ENCODE measurements at regions not wholly inside any gene's neighbourhood (a gene's known extent, or its start where the extent isn't known, plus 50 kb on each side); places are given as distances from the start of the nearest gene placed in this dataset.
"Not testable (repeated sequence)": the region's sequence is repeated elsewhere in the genome, so short reads cannot be mapped to it uniquely, and the experiment has no call there.

DNA sequence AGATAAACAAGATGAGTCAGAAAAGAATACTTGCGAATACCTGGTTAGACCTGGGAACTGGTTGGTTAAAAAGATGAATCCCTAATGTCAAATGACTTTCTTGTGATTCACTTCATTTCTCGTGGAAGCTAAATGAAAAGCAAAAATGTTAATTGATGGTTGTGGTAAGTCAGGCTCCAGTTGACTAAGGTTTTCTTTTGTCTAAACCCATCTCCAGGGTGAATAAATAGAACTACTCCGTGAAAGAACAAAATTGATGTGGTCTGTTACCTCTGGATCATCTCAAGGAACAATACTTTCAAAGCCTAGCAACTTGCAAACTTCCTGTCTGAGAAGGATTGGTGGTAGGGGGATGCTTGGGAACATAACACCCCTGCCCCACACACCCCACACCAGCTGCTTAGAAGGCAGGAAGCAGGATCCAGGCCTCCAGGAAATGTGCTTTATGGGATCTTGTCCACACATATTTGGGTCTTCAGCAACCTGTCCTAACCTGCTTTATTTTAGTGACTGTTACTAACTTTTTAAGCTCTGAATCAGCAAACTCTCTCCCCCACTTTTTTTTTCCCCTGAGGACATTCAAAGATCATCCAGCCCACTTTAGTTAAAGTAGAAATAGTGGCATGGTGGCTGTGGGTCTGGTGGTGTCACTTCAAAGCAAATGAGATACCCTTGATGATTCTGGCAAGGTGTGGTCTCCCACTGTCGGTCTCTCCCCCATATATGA lies 60.4 kb upstream of the PTHLH start:
- Histone ChIP-seq H3K4me1 (ENCODE audit: control extremely low read depth in 1 of 4, control insufficient read depth in 4 of 4, insufficient read depth in 4 of 4, low read length in 3 of 4) (peaks cover 0 to 3% (median under 1%) of the 10 kb centered on the region in 4 experiments), H3K4me3 (ENCODE audit: control insufficient read depth in 1 of 7, extremely low read depth in 1 of 7, insufficient read depth in 4 of 7, low read depth in 2 of 7, low read length in 6 of 7) (no peak overlapping the region), H3K27ac (ENCODE audit: insufficient read depth in 1 of 2, low read depth in 1 of 2, low read length in 2 of 2, poor library complexity in 1 of 2, severe bottlenecking in 2 of 2) (no peak overlapping the region), H3K9me3 (ENCODE audit: control extremely low read depth in 1 of 5, control insufficient read depth in 4 of 5, insufficient read depth in 2 of 5, low read depth in 1 of 5, low read length in 4 of 5) (no peaks in the 10 kb centered on the region), H3K27me3 (replicated peaks in 2 of 5; ENCODE audit: control insufficient read depth in 4 of 5, insufficient read depth in 5 of 5, low read length in 4 of 5) (no peaks in the 10 kb centered on the region), H3K36me3 (ENCODE audit: control insufficient read depth in 4 of 4, insufficient read depth in 4 of 4, low read length in 3 of 4) (no peaks in the 10 kb centered on the region)
- DNase-seq, result no peak
- POLR2A ChIA-PET, result no interaction called here
- 100% methylated on average over 1 of the region's 4 CpGs for WGBS (ENCODE audit: insufficient coverage)
- CTCF ChIA-PET, result no interaction called here

DNA sequence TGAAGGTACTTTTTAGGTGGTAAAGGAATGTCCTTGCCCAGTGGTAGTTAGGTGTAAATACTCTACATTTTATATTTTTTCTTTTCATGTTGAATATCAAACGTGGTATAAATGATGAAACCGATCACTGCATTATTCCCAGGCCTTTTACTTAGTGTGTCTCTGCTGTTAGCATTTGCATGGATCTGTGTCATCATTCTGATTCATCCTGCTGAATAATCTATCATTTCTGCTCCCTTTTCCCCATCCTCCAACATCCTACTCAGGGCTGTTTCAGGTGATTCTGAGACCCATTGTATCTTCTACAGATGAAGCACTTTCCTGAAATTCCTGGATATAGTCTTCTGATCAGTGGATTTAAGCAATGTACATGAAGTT lies 61.0 kb upstream of the PTHLH start:
- no CpG with 5 or more reads among the region's 2 CpGs for WGBS (ENCODE audit: insufficient coverage)

DNA sequence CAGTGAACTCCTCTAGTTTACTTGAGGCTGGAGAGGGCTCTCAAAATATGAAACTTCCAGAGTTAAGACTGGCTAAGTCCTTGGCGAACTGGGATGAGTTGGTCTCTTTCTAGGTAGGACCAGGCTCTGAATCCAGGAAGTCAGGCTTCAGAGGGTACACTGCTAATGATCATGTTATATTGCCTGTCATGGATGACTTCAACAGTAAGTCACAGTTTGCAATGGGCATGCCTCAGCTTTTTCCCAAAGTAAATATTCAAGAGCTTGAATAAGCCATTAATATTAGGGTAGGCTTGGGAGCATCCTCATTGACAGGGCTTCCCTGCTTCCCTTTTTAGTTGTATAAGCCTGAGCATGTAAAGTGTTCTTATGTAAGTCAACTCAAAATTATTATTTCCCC lies 61.7 kb upstream of the PTHLH start:
- no peaks in the 10 kb centered on the region for H3K27me3 ChIP-seq (replicated peaks in 2 of 5; ENCODE audit: control insufficient read depth in 4 of 5, insufficient read depth in 5 of 5, low read length in 4 of 5)
- DNase-seq, result no peak
- H3K4me3 ChIP-seq (ENCODE audit: control insufficient read depth in 1 of 7, extremely low read depth in 1 of 7, insufficient read depth in 4 of 7, low read depth in 2 of 7, low read length in 6 of 7), result no peak overlapping the region
- no peak overlapping the region for H3K27ac ChIP-seq (ENCODE audit: insufficient read depth in 1 of 2, low read depth in 1 of 2, low read length in 2 of 2, poor library complexity in 1 of 2, severe bottlenecking in 2 of 2)
- no peaks in the 10 kb centered on the region for H3K9me3 ChIP-seq (ENCODE audit: control extremely low read depth in 1 of 5, control insufficient read depth in 4 of 5, insufficient read depth in 2 of 5, low read depth in 1 of 5, low read length in 4 of 5)
- no peaks in the 10 kb centered on the region for H3K4me1 ChIP-seq (ENCODE audit: control extremely low read depth in 1 of 4, control insufficient read depth in 4 of 4, insufficient read depth in 4 of 4, low read length in 3 of 4)
- 91% methylated on average over 1 of the region's 1 CpG for WGBS (ENCODE audit: insufficient coverage)
- POLR2A ChIA-PET, result no interaction called here
- CTCF ChIA-PET, result no interaction called here
- H3K36me3 ChIP-seq (ENCODE audit: control insufficient read depth in 4 of 4, insufficient read depth in 4 of 4, low read length in 3 of 4), result no peaks in the 10 kb centered on the region

More for the DNA sequence above, 61.0 kb upstream of the PTHLH start:
- ChIA-PET POLR2A (no interaction called here), CTCF (no interaction called here)
- H3K4me1 ChIP-seq (ENCODE audit: control extremely low read depth in 1 of 4, control insufficient read depth in 4 of 4, insufficient read depth in 4 of 4, low read length in 3 of 4), result peaks cover 0 to under 1% (median 0%) of the 10 kb centered on the region in 4 experiments
- H3K36me3 ChIP-seq (ENCODE audit: control insufficient read depth in 4 of 4, insufficient read depth in 4 of 4, low read length in 3 of 4), result no peaks in the 10 kb centered on the region
- H3K27ac ChIP-seq (ENCODE audit: insufficient read depth in 1 of 2, low read depth in 1 of 2, low read length in 2 of 2, poor library complexity in 1 of 2, severe bottlenecking in 2 of 2), result no peak overlapping the region
- H3K27me3 ChIP-seq (replicated peaks in 2 of 5; ENCODE audit: control insufficient read depth in 4 of 5, insufficient read depth in 5 of 5, low read length in 4 of 5), result no peaks in the 10 kb centered on the region
- H3K9me3 ChIP-seq (ENCODE audit: control extremely low read depth in 1 of 5, control insufficient read depth in 4 of 5, insufficient read depth in 2 of 5, low read depth in 1 of 5, low read length in 4 of 5), result no peaks in the 10 kb centered on the region
- DNase-seq, result no peak
- H3K4me3 ChIP-seq (ENCODE audit: control insufficient read depth in 1 of 7, extremely low read depth in 1 of 7, insufficient read depth in 4 of 7, low read depth in 2 of 7, low read length in 6 of 7), result no peak overlapping the region

DNA sequence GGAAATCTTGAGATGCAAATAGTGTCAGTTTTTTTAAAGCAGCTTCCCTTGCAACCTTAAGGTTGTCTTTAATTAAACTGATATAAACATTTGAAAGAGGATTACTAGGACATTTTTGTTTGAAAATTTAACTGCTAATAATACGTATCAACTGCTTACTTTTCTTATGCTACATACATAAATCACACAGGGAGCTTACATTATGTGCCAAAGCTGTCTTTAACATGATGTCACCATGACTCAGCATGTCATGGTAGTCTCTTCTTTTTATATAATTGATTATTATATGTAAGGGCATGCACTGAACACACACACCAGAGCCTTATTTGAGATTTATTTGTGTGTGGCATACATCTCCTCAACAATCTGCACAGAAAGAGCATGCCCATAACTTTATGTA lies 63.0 kb upstream of the PTHLH start:
- no peak overlapping the region for H3K4me3 ChIP-seq (ENCODE audit: control insufficient read depth in 1 of 7, extremely low read depth in 1 of 7, insufficient read depth in 4 of 7, low read depth in 2 of 7, low read length in 6 of 7)
- no peaks in the 10 kb centered on the region for H3K4me1 ChIP-seq (ENCODE audit: control extremely low read depth in 1 of 4, control insufficient read depth in 4 of 4, insufficient read depth in 4 of 4, low read length in 3 of 4)
- ChIA-PET CTCF (no interaction called here), POLR2A (no interaction called here)
- no peak for DNase-seq
- H3K36me3 ChIP-seq (ENCODE audit: control insufficient read depth in 4 of 4, insufficient read depth in 4 of 4, low read length in 3 of 4), result no peaks in the 10 kb centered on the region
- H3K9me3 ChIP-seq (ENCODE audit: control extremely low read depth in 1 of 5, control insufficient read depth in 4 of 5, insufficient read depth in 2 of 5, low read depth in 1 of 5, low read length in 4 of 5), result no peaks in the 10 kb centered on the region
- no peak overlapping the region for H3K27ac ChIP-seq (ENCODE audit: insufficient read depth in 1 of 2, low read depth in 1 of 2, low read length in 2 of 2, poor library complexity in 1 of 2, severe bottlenecking in 2 of 2)
- H3K27me3 ChIP-seq (replicated peaks in 2 of 5; ENCODE audit: control insufficient read depth in 4 of 5, insufficient read depth in 5 of 5, low read length in 4 of 5), result no peaks in the 10 kb centered on the region
- no CpG with 5 or more reads among the region's 1 CpG for WGBS (ENCODE audit: insufficient coverage)

DNA sequence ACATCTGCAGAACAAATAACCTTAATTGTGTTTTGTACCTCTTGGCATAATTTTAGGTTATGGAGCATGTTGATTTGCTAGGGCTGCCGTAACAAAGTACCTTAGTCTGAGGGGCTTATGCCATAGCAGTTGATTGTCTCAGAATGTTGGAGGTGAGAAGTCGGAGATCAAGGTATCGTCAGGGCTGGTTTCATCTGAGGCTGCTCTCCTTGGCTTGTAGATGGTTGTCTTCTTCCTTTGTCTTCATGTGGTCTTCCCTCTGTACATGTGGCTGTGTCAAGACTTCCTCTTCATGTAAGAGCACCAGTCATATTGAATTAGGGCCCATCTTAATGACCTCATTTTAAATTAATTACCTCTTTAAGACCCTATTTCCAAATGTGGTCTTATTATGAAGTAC lies 64.4 kb upstream of the PTHLH start:
- ChIA-PET POLR2A (no interaction called here), CTCF (no interaction called here)
- WGBS (ENCODE audit: insufficient coverage), result 100% methylated on average over 2 of the region's 3 CpGs
- no peak for DNase-seq
- no peak overlapping the region for H3K4me3 ChIP-seq (ENCODE audit: control insufficient read depth in 1 of 7, extremely low read depth in 1 of 7, insufficient read depth in 4 of 7, low read depth in 2 of 7, low read length in 6 of 7)
- no peak overlapping the region for H3K27ac ChIP-seq (ENCODE audit: insufficient read depth in 1 of 2, low read depth in 1 of 2, low read length in 2 of 2, poor library complexity in 1 of 2, severe bottlenecking in 2 of 2)
- H3K36me3 ChIP-seq (ENCODE audit: control insufficient read depth in 4 of 4, insufficient read depth in 4 of 4, low read length in 3 of 4), result no peaks in the 10 kb centered on the region
- no peaks in the 10 kb centered on the region for H3K9me3 ChIP-seq (ENCODE audit: control extremely low read depth in 1 of 5, control insufficient read depth in 4 of 5, insufficient read depth in 2 of 5, low read depth in 1 of 5, low read length in 4 of 5)
- H3K27me3 ChIP-seq (replicated peaks in 2 of 5; ENCODE audit: control insufficient read depth in 4 of 5, insufficient read depth in 5 of 5, low read length in 4 of 5), result no peaks in the 10 kb centered on the region
- H3K4me1 ChIP-seq (ENCODE audit: control extremely low read depth in 1 of 4, control insufficient read depth in 4 of 4, insufficient read depth in 4 of 4, low read length in 3 of 4), result no peaks in the 10 kb centered on the region

DNA sequence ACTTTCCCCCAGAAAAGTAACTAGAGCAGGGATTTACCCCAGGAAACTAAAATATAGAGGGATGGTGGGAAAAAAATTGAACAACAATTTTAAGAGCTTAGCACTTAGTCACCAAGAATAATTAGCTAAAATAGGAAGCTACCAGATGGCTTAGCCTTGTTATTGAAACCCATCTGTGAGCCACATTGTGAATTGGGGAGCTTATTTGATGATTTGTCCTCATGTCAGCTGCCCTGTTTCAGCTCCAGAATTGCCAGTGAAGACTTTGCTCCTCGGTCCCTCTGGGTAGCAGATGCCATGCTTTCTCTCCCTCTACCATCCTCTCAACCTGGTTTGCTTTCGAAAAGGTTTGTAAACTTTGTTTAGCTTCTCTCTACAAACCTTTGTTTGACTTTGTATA lies 67.7 kb upstream of the PTHLH start:
- ChIA-PET CTCF (no interaction called here), POLR2A (no interaction called here)
- H3K9me3 ChIP-seq (ENCODE audit: control extremely low read depth in 1 of 5, control insufficient read depth in 4 of 5, insufficient read depth in 2 of 5, low read depth in 1 of 5, low read length in 4 of 5), result no peaks in the 10 kb centered on the region
- H3K4me1 ChIP-seq (ENCODE audit: control extremely low read depth in 1 of 4, control insufficient read depth in 4 of 4, insufficient read depth in 4 of 4, low read length in 3 of 4), result no peaks in the 10 kb centered on the region
- no CpG with 5 or more reads among the region's 2 CpGs for WGBS (ENCODE audit: insufficient coverage)
- DNase-seq, result no peak
- H3K36me3 ChIP-seq (ENCODE audit: control insufficient read depth in 4 of 4, insufficient read depth in 4 of 4, low read length in 3 of 4), result no peaks in the 10 kb centered on the region
- H3K27ac ChIP-seq (ENCODE audit: insufficient read depth in 1 of 2, low read depth in 1 of 2, low read length in 2 of 2, poor library complexity in 1 of 2, severe bottlenecking in 2 of 2), result no peak overlapping the region
- no peak overlapping the region for H3K4me3 ChIP-seq (ENCODE audit: control insufficient read depth in 1 of 7, extremely low read depth in 1 of 7, insufficient read depth in 4 of 7, low read depth in 2 of 7, low read length in 6 of 7)
- no peaks in the 10 kb centered on the region for H3K27me3 ChIP-seq (replicated peaks in 2 of 5; ENCODE audit: control insufficient read depth in 4 of 5, insufficient read depth in 5 of 5, low read length in 4 of 5)

DNA sequence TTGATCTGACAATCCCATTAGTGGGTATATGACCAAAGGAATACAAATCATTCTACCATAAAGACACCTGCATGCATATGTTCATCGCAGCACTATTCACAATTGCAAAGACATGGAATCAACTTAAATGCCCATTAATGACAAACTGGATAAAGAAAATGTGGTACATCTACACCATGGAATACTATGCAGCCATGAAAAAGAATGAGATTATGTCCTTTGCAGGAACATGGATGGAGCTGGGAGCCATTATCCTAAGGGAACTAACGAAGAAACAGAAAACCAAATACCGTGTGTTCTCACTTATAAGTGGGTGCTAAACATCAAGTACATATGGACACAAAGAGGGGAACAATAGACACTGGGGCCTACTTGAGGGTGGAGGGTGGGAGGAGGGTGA lies 74.1 kb upstream of the PTHLH start:
- POLR2A ChIA-PET; H3K9me3 ChIP-seq (ENCODE audit: control extremely low read depth in 1 of 5, control insufficient read depth in 4 of 5, insufficient read depth in 2 of 5, low read depth in 1 of 5, low read length in 4 of 5); H3K27ac ChIP-seq (ENCODE audit: insufficient read depth in 1 of 2, low read depth in 1 of 2, low read length in 2 of 2, poor library complexity in 1 of 2, severe bottlenecking in 2 of 2); H3K27me3 ChIP-seq (replicated peaks in 2 of 5; ENCODE audit: control insufficient read depth in 4 of 5, insufficient read depth in 5 of 5, low read length in 4 of 5); CTCF ChIA-PET; H3K4me3 ChIP-seq (ENCODE audit: control insufficient read depth in 1 of 7, extremely low read depth in 1 of 7, insufficient read depth in 4 of 7, low read depth in 2 of 7, low read length in 6 of 7); H3K4me1 ChIP-seq (ENCODE audit: control extremely low read depth in 1 of 4, control insufficient read depth in 4 of 4, insufficient read depth in 4 of 4, low read length in 3 of 4); H3K36me3 ChIP-seq (ENCODE audit: control insufficient read depth in 4 of 4, insufficient read depth in 4 of 4, low read length in 3 of 4); DNase-seq: not testable (repeated sequence)
- WGBS (ENCODE audit: insufficient coverage), result 100% methylated on average over 1 of the region's 3 CpGs

Measured in common myeloid progenitor, CD34-positive (primary cell).